ENCODE measurements at regions not wholly inside any gene's neighbourhood (a gene's known extent, or its start where the extent isn't known, plus 50 kb on each side); places are given as distances from the start of the nearest gene placed in this dataset.

DNA sequence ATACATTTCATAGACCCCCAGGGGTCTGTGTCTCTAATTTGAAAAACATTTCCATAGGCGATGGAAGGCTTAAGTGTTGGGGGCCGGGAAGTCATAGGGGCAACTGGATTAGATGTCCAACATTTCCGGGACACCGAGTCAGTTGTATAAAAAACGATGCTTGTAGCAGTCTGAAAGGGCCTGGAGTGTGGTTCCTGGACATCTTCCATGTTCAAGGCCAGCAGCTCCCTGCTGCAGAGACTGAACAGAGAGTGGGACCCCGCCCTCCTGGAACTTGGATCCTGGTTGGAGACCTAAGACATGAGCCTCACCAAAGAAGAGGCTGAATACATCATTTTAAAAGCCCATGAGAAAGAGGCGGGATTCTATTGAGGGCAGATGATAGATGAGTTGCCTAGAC lies 82.0 kb upstream of the ZNF423 start:
- H4K20me1 ChIP-seq (ENCODE audit: insufficient read depth, low read length) = no peaks in the 10 kb centered on the region
- no peak for DNase-seq
- no peaks in the 10 kb centered on the region for H3F3A ChIP-seq (ENCODE audit: insufficient read depth, low read length)
- H2AFZ ChIP-seq (ENCODE audit: low read length) = no peak overlapping the region
- TF ChIP-seq EZH2 (optimal IDR thresholded peaks at IDR 0.05; ENCODE audit: low read depth, low read length) = no peak
- TF ChIP-seq, protein P1, sequence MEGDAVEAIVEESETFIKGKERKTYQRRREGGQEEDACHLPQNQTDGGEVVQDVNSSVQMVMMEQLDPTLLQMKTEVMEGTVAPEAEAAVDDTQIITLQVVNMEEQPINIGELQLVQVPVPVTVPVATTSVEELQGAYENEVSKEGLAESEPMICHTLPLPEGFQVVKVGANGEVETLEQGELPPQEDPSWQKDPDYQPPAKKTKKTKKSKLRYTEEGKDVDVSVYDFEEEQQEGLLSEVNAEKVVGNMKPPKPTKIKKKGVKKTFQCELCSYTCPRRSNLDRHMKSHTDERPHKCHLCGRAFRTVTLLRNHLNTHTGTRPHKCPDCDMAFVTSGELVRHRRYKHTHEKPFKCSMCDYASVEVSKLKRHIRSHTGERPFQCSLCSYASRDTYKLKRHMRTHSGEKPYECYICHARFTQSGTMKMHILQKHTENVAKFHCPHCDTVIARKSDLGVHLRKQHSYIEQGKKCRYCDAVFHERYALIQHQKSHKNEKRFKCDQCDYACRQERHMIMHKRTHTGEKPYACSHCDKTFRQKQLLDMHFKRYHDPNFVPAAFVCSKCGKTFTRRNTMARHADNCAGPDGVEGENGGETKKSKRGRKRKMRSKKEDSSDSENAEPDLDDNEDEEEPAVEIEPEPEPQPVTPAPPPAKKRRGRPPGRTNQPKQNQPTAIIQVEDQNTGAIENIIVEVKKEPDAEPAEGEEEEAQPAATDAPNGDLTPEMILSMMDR (IDR thresholded peaks at IDR 0.05; ENCODE audit: low read length) = no peak
- TF ChIP-seq EZH2phosphoT487 (IDR thresholded peaks at IDR 0.05; ENCODE audit: low read length) = no peak
- H3K4me3 ChIP-seq (ENCODE audit: low read length) = no peak overlapping the region
- no peaks in the 10 kb centered on the region for H3K9me3 ChIP-seq (replicated peaks; ENCODE audit: insufficient read depth, low read length)
- no peaks in the 10 kb centered on the region for H3K9me2 ChIP-seq (replicated peaks; ENCODE audit: insufficient read depth, low read length)
- H3K4me2 ChIP-seq (ENCODE audit: low read depth, low read length) = no peak overlapping the region
- H3K27me3 ChIP-seq (replicated peaks; ENCODE audit: insufficient read depth, low read length) = peaks cover 5% of the 10 kb centered on the region
- H3K79me2 ChIP-seq (ENCODE audit: low read length) = no peaks in the 10 kb centered on the region
- no peaks in the 10 kb centered on the region for H3K36me3 ChIP-seq (replicated peaks; ENCODE audit: insufficient read depth, low read length)
- H3K9ac ChIP-seq (ENCODE audit: low read length) = no peak overlapping the region
- no peak overlapping the region for H3K27ac ChIP-seq (ENCODE audit: low read length)
- peaks cover 6% of the 10 kb centered on the region; the same call in 1 of the 2 replicates for H3K4me1 ChIP-seq (ENCODE audit: low read length)

DNA sequence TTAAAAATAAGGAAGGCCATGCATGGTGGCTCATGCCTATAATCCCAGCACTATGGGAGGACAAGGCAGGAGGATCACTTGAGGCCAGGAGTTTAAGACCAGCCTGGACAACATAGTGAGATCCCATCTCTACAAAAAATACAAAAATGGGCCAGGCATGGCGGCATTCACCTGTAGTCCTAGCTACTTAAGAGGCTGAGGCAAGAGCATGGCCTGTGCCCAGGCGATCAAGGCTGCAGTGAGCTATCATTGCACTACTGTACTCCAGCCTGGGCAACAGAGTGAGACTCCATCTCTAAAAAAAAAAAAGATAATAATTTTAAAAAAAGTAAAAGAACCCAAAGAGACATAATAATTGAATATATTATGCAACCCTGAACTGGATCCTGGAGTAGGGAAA lies 83.6 kb upstream of the ZNF423 start:
- H3K4me2 ChIP-seq (ENCODE audit: low read depth, low read length) = no peak overlapping the region
- TF ChIP-seq EZH2phosphoT487 (IDR thresholded peaks at IDR 0.05; ENCODE audit: low read length) (no peak), EZH2 (optimal IDR thresholded peaks at IDR 0.05; ENCODE audit: low read depth, low read length) (no peak)
- TF ChIP-seq, protein P1 (IDR thresholded peaks at IDR 0.05; ENCODE audit: low read length) = no peak
- H2AFZ ChIP-seq (ENCODE audit: low read length) = no peak overlapping the region
- no peak overlapping the region for H3K9ac ChIP-seq (ENCODE audit: low read length)
- peaks cover 5% of the 10 kb centered on the region for H3K27me3 ChIP-seq (replicated peaks; ENCODE audit: insufficient read depth, low read length)
- no peaks in the 10 kb centered on the region for H3F3A ChIP-seq (ENCODE audit: insufficient read depth, low read length)
- H3K36me3 ChIP-seq (replicated peaks; ENCODE audit: insufficient read depth, low read length) = no peaks in the 10 kb centered on the region
- H3K27ac ChIP-seq (ENCODE audit: low read length) = no peak overlapping the region
- peaks cover 6% of the 10 kb centered on the region; the same call in 1 of the 2 replicates for H3K4me1 ChIP-seq (ENCODE audit: low read length)
- H3K4me3 ChIP-seq (ENCODE audit: low read length) = no peak overlapping the region
- DNase-seq = no peak
- no peaks in the 10 kb centered on the region for H3K9me2 ChIP-seq (replicated peaks; ENCODE audit: insufficient read depth, low read length)
- no peaks in the 10 kb centered on the region for H4K20me1 ChIP-seq (ENCODE audit: insufficient read depth, low read length)
- H3K79me2 ChIP-seq (ENCODE audit: low read length) = no peaks in the 10 kb centered on the region
- no peaks in the 10 kb centered on the region for H3K9me3 ChIP-seq (replicated peaks; ENCODE audit: insufficient read depth, low read length)

DNA sequence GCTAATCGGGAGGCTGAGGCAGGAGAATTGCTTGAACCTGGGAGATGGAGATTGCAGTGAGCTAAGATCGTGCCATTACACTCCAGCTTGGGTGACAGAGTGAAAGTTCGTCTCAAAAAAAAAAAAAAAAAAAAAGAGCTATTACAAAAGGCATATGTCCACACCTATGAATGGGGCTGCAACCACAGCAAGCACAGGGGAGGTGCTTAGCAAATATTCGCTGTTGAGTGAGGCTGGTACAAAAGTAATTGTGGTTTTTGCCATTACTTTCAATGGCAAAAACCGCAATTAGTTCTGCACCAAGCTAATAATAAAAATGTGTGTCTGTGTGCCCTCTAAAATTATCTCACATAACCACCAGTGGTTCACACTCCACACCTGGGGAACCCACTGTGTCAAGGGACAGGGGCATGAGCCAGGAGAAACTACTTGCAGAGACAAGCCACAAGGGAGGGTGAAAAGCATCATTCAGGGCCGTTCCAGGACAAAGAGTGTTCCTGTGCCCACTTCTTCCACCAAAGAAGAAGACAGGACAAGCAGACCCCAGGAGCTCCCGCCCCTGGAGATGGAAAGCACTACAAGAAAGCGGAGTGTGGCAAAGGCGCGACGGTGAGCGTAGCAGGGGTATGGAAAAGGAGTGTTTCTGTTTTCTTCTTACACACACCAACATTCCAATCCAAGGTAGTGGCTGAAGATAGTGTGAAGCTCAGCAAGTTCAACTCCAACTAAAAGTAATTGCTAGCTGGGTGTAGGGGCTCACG lies 84.4 kb upstream of the CNEP1R1 start:
- Histone ChIP-seq H3K4me2 (ENCODE audit: low read depth, low read length) (no peak overlapping the region), H4K20me1 (ENCODE audit: insufficient read depth, low read length) (no peaks in the 10 kb centered on the region), H3K27me3 (replicated peaks; ENCODE audit: insufficient read depth, low read length) (peaks cover 5% of the 10 kb centered on the region), H3K9me3 (replicated peaks; ENCODE audit: insufficient read depth, low read length) (no peaks in the 10 kb centered on the region), H3K9ac (ENCODE audit: low read length) (no peak overlapping the region), H3K4me3 (ENCODE audit: low read length) (no peak overlapping the region), H2AFZ (ENCODE audit: low read length) (no peak overlapping the region), H3K36me3 (replicated peaks; ENCODE audit: insufficient read depth, low read length) (no peaks in the 10 kb centered on the region), H3F3A (ENCODE audit: insufficient read depth, low read length) (no peaks in the 10 kb centered on the region), H3K9me2 (replicated peaks; ENCODE audit: insufficient read depth, low read length) (no peaks in the 10 kb centered on the region), H3K4me1 (ENCODE audit: low read length) (peaks cover 6% of the 10 kb centered on the region; the same call in 1 of the 2 replicates), H3K79me2 (ENCODE audit: low read length) (no peaks in the 10 kb centered on the region), H3K27ac (ENCODE audit: low read length) (no peak overlapping the region)
- TF ChIP-seq EZH2 (optimal IDR thresholded peaks at IDR 0.05; ENCODE audit: low read depth, low read length) = no peak
- TF ChIP-seq, protein P1 (IDR thresholded peaks at IDR 0.05; ENCODE audit: low read length) = no peak
- TF ChIP-seq EZH2phosphoT487 (IDR thresholded peaks at IDR 0.05; ENCODE audit: low read length) = no peak
- peak; percentile 72 for DNase-seq
